CD14-positive monocyte (primary cell): ENCODE measurements at regions not wholly inside any gene's neighbourhood (a gene's known extent, or its start where the extent isn't known, plus 50 kb on each side); places are given as distances from the start of the nearest gene placed in this dataset.
"Not testable (repeated sequence)": the region's sequence is repeated elsewhere in the genome, so short reads cannot be mapped to it uniquely, and the experiment has no call there.

Experiments used
- DNase-seq, 3 donors: peaks; one replicate each; pipeline ENCODE4 v3.0.0-alpha.2; 2011 to 2022
- H2AFZ ChIP-seq: 2 replicates; pipeline ENCODE4 v1.6.0; 2012; ENCODE audit warnings: mild to moderate bottlenecking, low read depth, low read length, inconsistent platforms; ENCODE audit not compliant: insufficient read depth, poor library complexity, severe bottlenecking
- H3K27ac ChIP-seq, 2 donors: 1 replicate in 1 of 2; 2 replicates in 1 of 2; pipeline ENCODE4 v1.5.1; 2012 to 2013; ENCODE audit warnings: low read length in 2 of 2, control low read depth in 1 of 2, inconsistent platforms in 1 of 2, low read depth in 1 of 2, mild to moderate bottlenecking in 1 of 2
- H3K27me3 ChIP-seq, 2 donors: one replicate each; pipeline versions ENCODE4 v1.6.0 to v1.6.1; 2011 to 2013; ENCODE audit warnings: low read length in 2 of 2; ENCODE audit not compliant: control insufficient read depth in 2 of 2, insufficient read depth in 2 of 2
- H3K36me3 ChIP-seq, 2 donors: replicated peaks in 1 of 2; 1 replicate in 1 of 2; 2 replicates in 1 of 2; pipeline versions ENCODE4 v1.5.1 to v1.6.1; 2012 to 2013; ENCODE audit warnings: low read length in 2 of 2, control low read depth in 1 of 2, inconsistent platforms in 1 of 2, mild to moderate bottlenecking in 1 of 2; ENCODE audit not compliant: insufficient read depth in 2 of 2, control insufficient read depth in 1 of 2
- H3K4me1 ChIP-seq, 2 donors: 1 replicate in 1 of 2; 2 replicates in 1 of 2; pipeline versions ENCODE4 v1.5.1 to v1.6.1; 2012 to 2013; ENCODE audit warnings: low read length in 2 of 2, control low read depth in 1 of 2, inconsistent platforms in 1 of 2, mild to moderate bottlenecking in 1 of 2, moderate library complexity in 1 of 2; ENCODE audit not compliant: insufficient read depth in 2 of 2, control insufficient read depth in 1 of 2
- H3K4me2 ChIP-seq: replicated peaks from 2 replicates; pipeline ENCODE3; 2012; ENCODE audit warnings: low read length, moderate library complexity, mild to moderate bottlenecking; ENCODE audit not compliant: poor library complexity, severe bottlenecking; ENCODE audit errors: extremely low read depth
- H3K4me3 ChIP-seq, 3 experiments: fragments of 200-600 bp in 1 of 3; sonication (generic) in 1 of 3; replicated peaks in 1 of 3; 1 replicate in 2 of 3; 2 replicates in 1 of 3; pipeline ENCODE4 v1.5.1; 2011 to 2013; ENCODE audit warnings: low read length in 3 of 3, mild to moderate bottlenecking in 3 of 3, control low read depth in 2 of 3, low read depth in 2 of 3, inconsistent platforms in 1 of 3, moderate library complexity in 1 of 3
- H3K79me2 ChIP-seq: 2 replicates; pipeline ENCODE4 v1.6.0; 2012; ENCODE audit warnings: mild to moderate bottlenecking, control low read depth, inconsistent platforms, low read length, moderate library complexity; ENCODE audit not compliant: insufficient read depth
- H3K9ac ChIP-seq: 2 replicates; pipeline ENCODE4 v1.6.0; 2017; ENCODE audit warnings: low read length, mild to moderate bottlenecking; ENCODE audit not compliant: insufficient read depth, poor library complexity, severe bottlenecking
- H3K9me3 ChIP-seq, 2 donors: replicated peaks in 1 of 2; 1 replicate in 1 of 2; 2 replicates in 1 of 2; pipeline versions ENCODE4 v1.5.1 to v1.6.1; 2012 to 2013; ENCODE audit warnings: low read length in 2 of 2, control low read depth in 1 of 2; ENCODE audit not compliant: control insufficient read depth in 1 of 2, insufficient read depth in 1 of 2
- H4K20me1 ChIP-seq: 2 replicates; pipeline ENCODE4 v1.6.0; 2012; ENCODE audit warnings: mild to moderate bottlenecking, low read length, control low read depth, moderate library complexity; ENCODE audit not compliant: insufficient read depth
- H3K27ac Mint-ChIP-seq, 7 donors: one replicate each; pipeline ENCODE4 v1.8.0; 2020; ENCODE audit warnings: mild to moderate bottlenecking in 7 of 7, mixed read lengths in 7 of 7, moderate library complexity in 6 of 7, inconsistent platforms in 2 of 7
- H3K27me3 Mint-ChIP-seq, 3 donors: one replicate each; pipeline ENCODE4 v1.8.0; 2021 to 2022; ENCODE audit warnings: low read depth in 3 of 3, mild to moderate bottlenecking in 3 of 3, mixed read lengths in 3 of 3, moderate library complexity in 3 of 3, inconsistent platforms in 1 of 3
- H3K36me3 Mint-ChIP-seq, 2 donors: one replicate each; pipeline ENCODE4 v1.8.0; 2020; ENCODE audit warnings: mixed read lengths in 2 of 2, inconsistent platforms in 1 of 2, mild to moderate bottlenecking in 1 of 2
- H3K4me1 Mint-ChIP-seq: one replicate; pipeline ENCODE4 v1.8.0; 2020; ENCODE audit warnings: mild to moderate bottlenecking, mixed read lengths
- H3K4me3 Mint-ChIP-seq, 2 donors: one replicate each; pipeline ENCODE4 v1.8.0; 2020; ENCODE audit warnings: mild to moderate bottlenecking in 2 of 2, mixed read lengths in 2 of 2, moderate library complexity in 1 of 2
- H3K9me3 Mint-ChIP-seq, 7 donors: one replicate each; pipeline ENCODE4 v1.8.0; 2020 to 2022; ENCODE audit warnings: mixed read lengths in 7 of 7, mild to moderate bottlenecking in 6 of 7, moderate library complexity in 6 of 7, inconsistent platforms in 2 of 7
- CTCF ChIP-seq: fragments of 200-600 bp; IDR thresholded peaks from one replicate; pipeline ENCODE4 v1.8.0; 2022; ENCODE audit warnings: antibody characterized with exemption, mild to moderate bottlenecking
- WGBS: methylation state at CpG from one replicate; pipeline ENCODE4 v1.1.5; 2013; ENCODE audit warnings: missing lambda C conversion rate; ENCODE audit not compliant: insufficient coverage; 5-methylcytosine and 5-hydroxymethylcytosine counted together
- intact Hi-C, 2 donors: fragments of 100-400 bp; cut with micrococcal nuclease; formaldehyde crosslinking; loops; one replicate each; pipeline versions ENCODE4 v1.15.0 to v1.15.1; 2023

DNA sequence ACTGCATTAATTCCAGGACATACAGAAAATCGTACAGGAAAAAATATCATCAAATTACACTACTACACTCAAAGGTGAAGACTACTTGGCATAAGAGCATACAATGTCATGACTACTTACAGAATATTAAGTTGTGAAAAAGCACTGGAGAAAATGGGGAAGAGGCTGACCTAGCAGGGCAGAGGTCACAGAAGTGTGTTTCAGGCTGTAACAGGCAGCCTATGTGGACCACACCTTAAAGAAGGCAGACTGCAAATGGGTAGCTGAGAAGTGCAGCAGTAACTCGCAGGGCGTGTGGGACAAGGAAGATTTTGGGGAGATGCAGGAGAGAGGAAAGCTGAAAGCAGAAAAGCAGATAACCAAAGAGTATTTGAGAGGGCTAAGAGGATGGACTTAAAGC is 167.0 kb upstream of the PIK3R1 start:
- WGBS, result 88% methylated on average over 2 of the region's 3 CpGs
- H3K27me3 ChIP-seq, result no peaks in the 10 kb centered on the region
- H3K4me3 Mint-ChIP-seq, result no peak overlapping the region
- H3K36me3 ChIP-seq, result no peaks in the 10 kb centered on the region
- H4K20me1 ChIP-seq, result no peaks in the 10 kb centered on the region
- peaks cover 2 to 6% of the 10 kb centered on the region in 2 donors for H3K36me3 Mint-ChIP-seq
- H3K27ac ChIP-seq, result no peak overlapping the region
- H3K4me3 ChIP-seq, result no peak overlapping the region
- TF ChIP-seq CTCF, result no peak
- H3K9ac ChIP-seq, result no peak overlapping the region
- peak overlapping the region in 6 of 7 donors; percentile 4 to 84 (median 62) for H3K27ac Mint-ChIP-seq
- peaks cover 5 to 7% of the 10 kb centered on the region in 2 donors for H3K4me1 ChIP-seq
- peaks cover 21% of the 10 kb centered on the region for H3K4me1 Mint-ChIP-seq
- intact Hi-C loops, result loop anchor here in 1 of 2 donors (10.0 kb wide), 2 partner anchors 54 to 176 kb away; no protein-coding TSS in a partner anchor
- peaks cover 19 to 28% (median 23%) of the 10 kb centered on the region in 7 donors for H3K9me3 Mint-ChIP-seq
- no peak overlapping the region for H3K4me2 ChIP-seq
- H3K79me2 ChIP-seq, result no peaks in the 10 kb centered on the region
- H2AFZ ChIP-seq, result no peak overlapping the region
- H3K27me3 Mint-ChIP-seq, result peaks cover 0 to 3% (median 1%) of the 10 kb centered on the region in 3 donors
- H3K9me3 ChIP-seq, result peaks cover 15 to 16% of the 10 kb centered on the region in 2 donors
- peak in 2 of 3 donors; percentile 22 to 50 for DNase-seq

DNA sequence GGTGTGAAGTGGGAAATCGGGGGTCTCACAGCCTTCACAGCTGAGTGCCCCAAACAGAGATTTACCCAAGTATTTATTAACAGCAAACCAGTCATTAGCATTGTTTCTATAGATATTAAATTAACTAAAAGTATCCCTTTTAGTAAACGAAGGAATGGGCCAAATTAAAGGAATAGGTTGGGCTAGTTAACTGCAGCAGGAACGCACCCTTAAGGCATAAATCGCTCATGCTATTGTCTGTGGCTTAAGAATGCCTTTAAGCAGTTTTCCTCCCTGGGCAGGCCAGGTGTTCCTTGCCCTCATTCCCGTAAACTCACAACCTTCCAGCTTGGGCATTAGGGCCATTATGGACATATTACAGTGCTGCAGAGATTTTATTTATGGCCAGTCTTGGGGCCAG is 167.5 kb upstream of the PIK3R1 start:
- H3K4me3 Mint-ChIP-seq, H3K36me3 Mint-ChIP-seq, H2AFZ ChIP-seq, DNase-seq, H3K36me3 ChIP-seq, H3K27me3 ChIP-seq, H3K4me1 ChIP-seq, H3K4me2 ChIP-seq, H3K27ac ChIP-seq, H3K4me3 ChIP-seq, H3K79me2 ChIP-seq, H4K20me1 ChIP-seq, H3K9ac ChIP-seq, H3K27me3 Mint-ChIP-seq: not testable (repeated sequence)
- H3K27ac Mint-ChIP-seq, result peak overlapping the region in 4 of 7 donors; percentile 61 to 84 (median 68)
- peaks cover 22% of the 10 kb centered on the region for H3K4me1 Mint-ChIP-seq
- peaks cover 15 to 16% of the 10 kb centered on the region in 2 donors for H3K9me3 ChIP-seq
- intact Hi-C loops, result loop anchor here in 1 of 2 donors (10.0 kb wide), 2 partner anchors 53 to 177 kb away; no protein-coding TSS in a partner anchor
- no CpG with 5 or more reads among the region's 5 CpGs for WGBS
- peaks cover 19 to 28% (median 23%) of the 10 kb centered on the region in 7 donors for H3K9me3 Mint-ChIP-seq
